ENCODE measurements at regions not wholly inside any gene's neighbourhood (a gene's known extent, or its start where the extent isn't known, plus 50 kb on each side); places are given as distances from the start of the nearest gene placed in this dataset.

DNA sequence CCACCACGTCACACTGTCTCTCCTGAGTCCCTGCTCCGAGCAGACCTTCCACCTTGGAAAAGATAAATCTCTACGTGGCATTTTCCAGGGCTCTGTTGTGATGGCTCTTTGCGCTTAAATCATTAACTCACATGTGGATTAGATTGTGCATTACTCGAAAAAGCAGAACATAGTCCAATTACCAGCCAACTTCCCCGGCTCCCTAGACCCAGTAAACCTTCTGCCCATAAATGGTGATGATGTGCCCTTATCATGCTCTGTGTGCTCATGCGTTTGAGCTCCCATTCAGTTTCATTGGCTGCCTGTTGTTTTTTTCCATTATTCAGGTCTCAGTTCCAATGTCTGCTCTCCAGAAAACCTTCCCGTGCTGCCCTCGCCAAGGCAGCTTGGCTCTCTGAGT is 471.2 kb downstream of the GLRX3 start:
- intact Hi-C loops (cut with DNase I, micrococcal nuclease), result no loop called here
- no peaks in the 10 kb centered on the region for H3K4me1 ChIP-seq (ENCODE audit: low read depth)
- ATAC-seq (no peak), DNase-seq (no peak)
- TF ChIP-seq, protein P1, sequence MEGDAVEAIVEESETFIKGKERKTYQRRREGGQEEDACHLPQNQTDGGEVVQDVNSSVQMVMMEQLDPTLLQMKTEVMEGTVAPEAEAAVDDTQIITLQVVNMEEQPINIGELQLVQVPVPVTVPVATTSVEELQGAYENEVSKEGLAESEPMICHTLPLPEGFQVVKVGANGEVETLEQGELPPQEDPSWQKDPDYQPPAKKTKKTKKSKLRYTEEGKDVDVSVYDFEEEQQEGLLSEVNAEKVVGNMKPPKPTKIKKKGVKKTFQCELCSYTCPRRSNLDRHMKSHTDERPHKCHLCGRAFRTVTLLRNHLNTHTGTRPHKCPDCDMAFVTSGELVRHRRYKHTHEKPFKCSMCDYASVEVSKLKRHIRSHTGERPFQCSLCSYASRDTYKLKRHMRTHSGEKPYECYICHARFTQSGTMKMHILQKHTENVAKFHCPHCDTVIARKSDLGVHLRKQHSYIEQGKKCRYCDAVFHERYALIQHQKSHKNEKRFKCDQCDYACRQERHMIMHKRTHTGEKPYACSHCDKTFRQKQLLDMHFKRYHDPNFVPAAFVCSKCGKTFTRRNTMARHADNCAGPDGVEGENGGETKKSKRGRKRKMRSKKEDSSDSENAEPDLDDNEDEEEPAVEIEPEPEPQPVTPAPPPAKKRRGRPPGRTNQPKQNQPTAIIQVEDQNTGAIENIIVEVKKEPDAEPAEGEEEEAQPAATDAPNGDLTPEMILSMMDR (IDR thresholded peaks at IDR 0.05), result no peak
- H3K4me3 ChIP-seq, result no peak overlapping the region
- no peaks in the 10 kb centered on the region for H3K36me3 ChIP-seq (ENCODE audit: low read depth)
- no peaks in the 10 kb centered on the region for H3K9me3 ChIP-seq

DNA sequence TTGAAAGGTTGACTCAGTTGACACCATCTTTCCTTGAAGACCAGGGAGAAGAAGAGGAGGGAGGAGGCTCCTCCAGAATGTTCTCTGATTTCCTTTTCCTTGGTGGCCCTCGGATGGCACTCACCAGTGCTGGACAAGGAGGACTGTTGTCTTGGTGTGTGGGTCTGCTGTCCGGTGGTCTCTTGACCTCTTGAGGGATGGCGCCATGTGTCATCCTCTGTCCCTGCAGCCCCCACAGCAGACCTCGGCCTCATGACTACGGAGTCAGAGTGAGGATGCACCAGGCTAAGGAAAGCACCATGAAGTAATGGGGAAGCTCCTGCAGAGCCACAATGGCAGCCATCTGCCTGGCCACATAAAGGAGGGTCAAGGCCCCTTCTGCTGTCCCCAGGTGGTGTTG is 475.0 kb downstream of the GLRX3 start:
- DNase-seq, result no peak
- Histone ChIP-seq H3K9me3 (peaks cover 2% of the 10 kb centered on the region), H3K36me3 (ENCODE audit: low read depth) (no peaks in the 10 kb centered on the region), H3K4me1 (ENCODE audit: low read depth) (no peaks in the 10 kb centered on the region), H3K4me3 (no peak overlapping the region)
- intact Hi-C loops (cut with DNase I, micrococcal nuclease), result no loop called here
- TF ChIP-seq, protein P1 (IDR thresholded peaks at IDR 0.05), result no peak
- ATAC-seq, result no peak

GRCh38 chr10:130615457-130615856 is 479.3 kb downstream of the GLRX3 start:
- DNase-seq (no peak), ATAC-seq (no peak)
- Histone ChIP-seq H3K4me1 (ENCODE audit: low read depth) (no peaks in the 10 kb centered on the region), H3K36me3 (ENCODE audit: low read depth) (no peaks in the 10 kb centered on the region), H3K4me3 (no peak overlapping the region), H3K9me3 (peaks cover 2% of the 10 kb centered on the region)
- TF ChIP-seq, protein P1 (IDR thresholded peaks at IDR 0.05), result no peak
- intact Hi-C loops (cut with DNase I, micrococcal nuclease), result no loop called here

DNA sequence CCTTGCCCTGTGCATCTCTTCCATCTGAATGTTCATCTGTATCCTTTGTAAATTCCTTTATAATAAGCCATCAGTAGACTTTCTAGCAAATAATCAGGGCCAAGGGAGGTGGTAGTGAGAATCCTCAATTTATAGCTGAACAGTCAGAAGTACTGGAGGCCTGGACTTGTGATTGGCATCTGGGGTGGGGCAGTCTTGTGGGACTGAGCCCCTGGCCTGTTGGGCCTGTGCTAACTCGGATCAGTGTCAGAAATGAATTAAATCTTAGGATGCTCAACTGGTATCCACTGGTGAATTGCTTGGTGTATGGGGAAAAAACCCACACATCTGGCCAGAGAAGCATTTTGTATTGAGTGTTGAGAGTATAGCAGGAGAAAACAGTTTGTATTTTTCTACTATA is 481.8 kb downstream of the GLRX3 start:
- TF ChIP-seq, protein P1 (IDR thresholded peaks at IDR 0.05), result no peak
- DNase-seq (no peak), ATAC-seq (no peak)
- intact Hi-C loops (cut with DNase I, micrococcal nuclease), result no loop called here
- Histone ChIP-seq H3K4me1 (ENCODE audit: low read depth) (no peaks in the 10 kb centered on the region), H3K4me3 (no peak overlapping the region), H3K36me3 (ENCODE audit: low read depth) (no peaks in the 10 kb centered on the region), H3K9me3 (peaks cover 4% of the 10 kb centered on the region)

GRCh38 chr10:130618647-130619046 is 482.5 kb downstream of the GLRX3 start:
- intact Hi-C loops (cut with DNase I, micrococcal nuclease), result no loop called here

More at GRCh38 chr10:130618647-130619046, 482.5 kb downstream of the GLRX3 start:
- Histone ChIP-seq H3K4me1 (ENCODE audit: low read depth) (no peaks in the 10 kb centered on the region), H3K36me3 (ENCODE audit: low read depth) (no peaks in the 10 kb centered on the region), H3K4me3 (no peak overlapping the region), H3K9me3 (peaks cover 2% of the 10 kb centered on the region)
- TF ChIP-seq, protein P1 (IDR thresholded peaks at IDR 0.05), result no peak
- ATAC-seq (no peak), DNase-seq (no peak)
